ENCODE measurements at regions not wholly inside any gene's neighbourhood (a gene's known extent, or its start where the extent isn't known, plus 50 kb on each side); places are given as distances from the start of the nearest gene placed in this dataset.

GRCh38 chr16:9481747-9482730 is 390.6 kb downstream of the HAPSTR1 start:
- no peak for DNase-seq

DNA sequence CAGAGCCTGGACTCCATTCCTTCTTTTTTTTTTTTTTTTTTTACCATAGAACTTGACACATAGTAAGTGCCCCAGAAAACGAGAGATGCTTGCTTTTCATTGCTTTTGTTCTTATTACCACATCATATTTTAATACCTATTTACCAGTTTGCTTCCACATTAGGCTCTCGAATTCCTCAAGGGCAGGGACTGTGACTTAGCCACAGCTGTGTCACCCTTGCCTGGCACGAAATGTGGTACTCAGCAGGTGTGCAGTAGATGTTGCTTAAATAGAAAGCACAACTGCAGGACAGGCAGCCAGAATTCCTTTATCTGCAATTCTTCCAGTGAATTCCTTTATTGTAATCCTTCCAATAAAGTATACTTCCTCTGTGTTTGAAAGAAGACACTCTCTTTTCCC is 393.0 kb downstream of the HAPSTR1 start:
- DNase-seq = no peak

DNA sequence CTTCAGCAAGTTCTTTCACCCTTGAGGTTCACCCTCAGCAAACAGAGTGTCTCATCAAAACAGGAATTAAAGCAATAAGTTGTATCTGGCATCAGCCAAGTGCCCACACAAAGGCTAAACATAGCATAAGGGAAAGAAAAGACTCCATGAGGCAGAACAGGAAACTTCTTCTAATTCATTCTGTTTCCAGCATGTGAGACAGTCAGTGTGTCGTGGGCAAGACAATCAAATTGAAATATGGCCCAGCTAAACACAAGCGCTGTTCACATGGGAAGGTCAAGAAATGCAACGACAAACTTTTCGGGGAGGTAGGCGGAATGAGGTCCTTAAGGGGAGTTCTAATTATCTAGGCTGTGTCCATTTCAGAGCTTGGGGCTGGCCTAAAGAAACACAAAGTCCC is 393.4 kb downstream of the HAPSTR1 start:
- DNase-seq = no peak

DNA sequence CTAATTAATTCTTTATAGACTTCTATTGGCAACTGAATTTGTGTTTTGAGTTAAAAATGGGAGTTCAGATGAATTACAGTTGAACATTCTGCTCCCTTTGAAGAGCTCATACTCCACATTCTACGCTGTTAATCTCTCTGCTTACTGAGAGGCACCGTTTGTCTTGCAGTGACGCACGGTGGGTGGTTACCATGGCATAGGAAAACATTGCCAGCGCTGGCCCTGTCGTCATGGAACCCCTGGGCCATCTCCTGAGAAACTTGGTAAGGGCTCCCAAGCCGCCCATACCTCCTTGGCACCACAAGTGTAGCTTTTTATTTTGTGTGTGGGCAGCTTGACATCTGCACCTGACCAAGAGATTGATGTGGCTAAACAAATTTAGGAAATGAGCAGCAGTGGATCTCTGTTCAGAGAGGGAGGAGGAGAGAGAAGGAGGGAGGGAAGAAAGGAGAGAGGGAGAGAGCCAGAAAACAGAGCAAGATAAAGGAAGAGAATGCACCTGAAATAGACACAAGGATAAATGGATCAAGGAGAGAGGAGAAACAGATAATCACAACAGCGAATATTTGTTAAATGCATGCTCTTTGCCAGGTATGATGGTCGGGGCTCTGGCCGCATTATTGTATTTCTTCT is 398.5 kb downstream of the HAPSTR1 start:
- no peak for DNase-seq

- DNase-seq = no peak
Measured at GRCh38 chr16:9495824-9496223, 404.4 kb downstream of the HAPSTR1 start.

DNA sequence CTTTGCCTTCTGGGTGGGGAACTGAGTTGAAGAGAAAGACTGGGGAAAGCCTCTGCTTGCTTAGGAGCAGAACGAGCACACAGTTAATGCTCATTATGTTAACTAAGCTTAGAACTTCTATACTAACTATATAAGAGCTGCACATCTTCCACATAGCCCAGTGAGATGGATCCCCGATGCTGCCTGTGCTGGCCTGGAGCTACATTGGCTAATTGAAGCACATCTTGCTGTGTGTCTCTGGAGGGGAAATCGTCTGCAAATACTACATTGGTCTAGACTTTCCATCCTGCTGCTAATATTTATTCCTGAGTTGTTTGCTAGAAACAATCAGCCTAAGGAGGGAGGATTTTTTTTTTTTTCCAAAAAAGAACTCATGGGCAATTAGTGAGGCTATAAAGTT is 406.3 kb downstream of the HAPSTR1 start:
- no peak for DNase-seq

GRCh38 chr16:9499941-9500593 is 408.6 kb downstream of the HAPSTR1 start:
- DNase-seq = no peak

- no peak for DNase-seq
Measured at GRCh38 chr16:9500872-9501271, 409.4 kb downstream of the HAPSTR1 start.

DNA sequence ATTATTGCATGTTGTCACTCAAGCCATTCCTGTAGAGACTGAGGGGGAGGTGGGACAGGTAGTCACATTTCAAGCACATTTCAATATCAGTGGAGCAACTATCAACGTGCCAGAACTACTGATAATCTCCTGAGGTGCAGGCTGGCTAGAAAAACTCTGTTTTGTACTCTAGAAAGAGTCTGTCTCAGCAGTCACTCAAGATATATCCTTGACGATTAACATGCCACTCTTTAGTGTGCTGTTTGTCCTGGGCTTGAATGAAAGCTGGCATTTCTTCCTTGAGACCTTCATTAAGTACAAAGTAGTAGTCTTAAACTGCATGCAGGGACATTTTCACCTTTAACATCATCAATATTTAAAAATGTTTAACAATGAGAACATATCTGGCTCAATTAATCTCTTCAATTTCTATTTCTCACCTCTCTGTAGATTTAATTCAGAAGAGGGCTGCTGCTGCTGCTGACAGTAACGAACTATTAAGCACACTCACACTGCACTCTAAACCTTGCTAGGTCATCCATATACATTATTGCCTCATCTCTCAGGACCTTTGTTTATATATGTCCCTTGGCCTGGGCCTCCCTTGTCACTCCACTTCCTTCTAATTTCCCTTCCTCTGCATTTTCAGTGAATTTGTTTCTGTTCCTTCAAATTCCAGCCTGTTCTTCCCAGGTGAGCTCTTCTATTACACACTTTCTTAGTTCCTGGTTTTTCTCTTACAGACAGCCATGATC is 412.0 kb downstream of the HAPSTR1 start:
- no peak for DNase-seq

- no peak for DNase-seq
Measured at GRCh38 chr16:9508328-9508936, 417.0 kb downstream of the HAPSTR1 start.

DNA sequence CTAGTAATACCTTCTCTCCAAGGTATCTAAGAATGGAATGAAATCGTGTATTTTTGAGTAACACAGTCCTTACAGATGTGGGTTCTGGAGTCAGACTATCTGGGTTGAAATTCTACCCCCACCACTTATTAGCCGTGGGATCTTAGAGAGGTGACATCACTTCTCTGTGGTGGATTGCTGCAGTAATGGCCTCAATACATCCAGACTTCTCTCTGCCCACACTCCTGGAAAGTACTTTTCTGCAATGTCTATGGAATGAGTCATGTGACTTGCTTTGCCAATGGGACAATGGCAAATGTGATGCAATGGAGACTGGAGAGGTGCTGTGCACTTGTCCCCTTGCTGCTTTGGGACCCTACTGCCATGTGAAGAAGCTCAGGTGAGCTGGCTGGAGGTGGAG is 418.2 kb downstream of the HAPSTR1 start:
- DNase-seq = no peak

- DNase-seq = no peak
Measured at GRCh38 chr16:9511389-9511788, 419.9 kb downstream of the HAPSTR1 start.

- DNase-seq = no peak
Measured at GRCh38 chr16:9516444-9516843, 425.0 kb downstream of the HAPSTR1 start.

- DNase-seq = no peak
Measured at GRCh38 chr16:9518051-9518450, 426.6 kb downstream of the HAPSTR1 start.

DNA sequence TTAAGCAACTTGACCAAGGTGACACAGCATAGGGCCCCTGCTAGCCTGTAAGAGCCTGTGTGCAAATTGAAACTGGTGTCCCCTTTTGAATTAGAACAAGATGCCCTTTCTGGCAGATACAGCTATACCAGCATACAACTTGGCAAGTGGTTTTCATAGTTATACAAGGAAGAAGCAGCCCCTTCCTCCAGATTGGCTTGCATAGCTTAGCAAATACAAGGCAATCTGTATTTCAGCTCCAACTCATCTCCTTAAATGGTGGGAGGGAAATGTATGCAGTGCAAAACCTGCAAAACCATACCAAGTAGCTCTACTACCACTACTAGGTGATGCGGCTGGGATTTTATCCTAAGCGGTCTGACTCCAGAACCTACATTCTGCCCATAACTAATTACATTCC is 427.1 kb downstream of the HAPSTR1 start:
- DNase-seq = no peak

DNA sequence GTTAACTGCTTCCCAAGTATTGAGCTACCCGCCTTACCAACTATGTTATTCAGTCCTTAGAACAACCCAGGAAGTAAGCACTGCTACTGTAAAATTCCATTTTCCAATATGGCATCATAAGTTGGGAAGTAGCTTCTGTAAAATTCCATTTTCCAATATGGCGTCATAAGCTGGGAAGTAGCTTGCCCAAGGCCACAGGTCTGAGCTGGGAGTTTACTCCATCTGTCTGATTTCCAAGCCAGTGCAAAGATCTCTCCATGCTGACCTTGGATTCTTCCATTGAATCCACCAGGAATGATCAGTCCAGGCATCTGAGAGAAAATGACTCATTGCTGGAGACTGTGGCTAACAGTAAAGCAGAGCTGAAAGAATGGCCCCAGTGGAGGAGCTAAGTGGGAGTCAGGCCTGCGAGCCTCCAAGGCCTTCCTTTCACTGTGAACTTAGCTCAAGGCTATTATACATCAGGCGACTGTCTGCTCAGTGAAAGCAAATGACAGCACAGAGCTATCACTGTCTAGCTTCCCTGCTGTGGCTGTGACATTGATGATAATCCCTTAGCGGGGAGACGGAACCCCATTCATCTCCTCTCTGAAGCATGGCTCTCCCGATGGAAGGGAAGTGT is 430.4 kb downstream of the HAPSTR1 start:
- DNase-seq = no peak

- DNase-seq = no peak
Measured at GRCh38 chr16:9522614-9523013, 431.2 kb downstream of the HAPSTR1 start.

GRCh38 chr16:9523994-9524393 is 432.6 kb downstream of the HAPSTR1 start:
- no peak for DNase-seq

- no peak for DNase-seq
Measured at GRCh38 chr16:9525037-9525436, 433.6 kb downstream of the HAPSTR1 start.

DNA sequence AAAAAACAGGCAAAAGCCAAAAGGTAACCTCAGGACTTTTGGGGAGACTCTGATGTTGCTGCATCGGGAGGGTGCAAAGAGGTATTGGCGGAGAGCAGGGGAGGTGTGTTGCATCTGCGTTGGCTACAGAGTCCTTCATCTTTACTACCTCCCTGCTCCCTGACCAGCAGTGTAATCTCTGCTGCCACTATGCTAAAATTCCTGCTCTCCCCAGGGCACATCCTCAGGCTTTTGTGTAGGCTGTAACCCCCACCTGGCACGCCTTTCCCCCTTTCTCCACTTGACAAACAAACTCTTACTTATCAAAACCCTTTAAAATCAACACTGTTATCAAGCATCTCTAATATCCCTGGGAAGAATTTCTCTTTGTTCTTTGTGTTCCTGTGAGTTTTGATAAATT is 435.3 kb downstream of the HAPSTR1 start:
- no peak for DNase-seq

- DNase-seq = no peak
Measured at GRCh38 chr16:9527976-9528375, 436.5 kb downstream of the HAPSTR1 start.

DNA sequence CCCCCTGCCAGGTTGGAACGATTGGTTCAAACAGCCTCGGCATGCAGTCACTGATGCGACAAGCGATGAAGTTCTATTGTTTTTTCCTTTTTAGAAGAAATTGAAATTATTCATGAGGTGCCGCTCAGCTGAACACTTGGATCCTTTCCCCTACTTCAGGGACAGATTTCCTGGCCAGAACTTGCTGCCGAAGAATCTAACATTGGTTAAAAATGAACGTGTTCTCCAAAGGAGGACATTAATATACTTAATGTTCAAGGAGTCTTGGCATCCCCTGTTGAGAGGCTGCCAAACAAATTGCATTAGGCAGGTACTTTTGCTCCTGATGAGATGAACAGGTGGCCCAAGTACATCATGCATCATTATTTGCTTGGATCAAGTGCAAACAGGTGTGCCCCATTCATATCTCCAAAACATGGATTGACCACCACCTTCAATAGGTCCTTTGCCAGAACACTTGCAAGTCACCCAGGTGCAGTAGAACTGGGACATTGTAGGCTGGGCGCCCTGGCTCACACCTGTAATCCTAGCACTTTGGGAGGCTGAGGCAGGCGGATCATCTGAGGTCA is 437.2 kb downstream of the HAPSTR1 start:
- no peak for DNase-seq
